GM23338 (cell line): ENCODE measurements at regions not wholly inside any gene's neighbourhood (a gene's known extent, or its start where the extent isn't known, plus 50 kb on each side); places are given as distances from the start of the nearest gene placed in this dataset.

ENCODE experiments used
- ATAC-seq: fragments of 200-7000 bp; cut with Tn5 transposase; 3 replicates; pipeline ENCODE4 v1.9.1; 2020
- DNase-seq: peaks from one replicate; pipeline ENCODE4 v3.0.0-alpha.2; 2015; ENCODE audit warnings: low spot score
- H2AFZ ChIP-seq: fragments of 200-600 bp; sonication (generic); 2 replicates; pipeline ENCODE4 v1.8.0; 2016; ENCODE audit warnings: antibody characterized with exemption, mild to moderate bottlenecking, moderate library complexity
- H3F3A ChIP-seq: fragments of 200-600 bp; sonication (generic); replicated peaks from 2 replicates; pipeline ENCODE4 v1.8.0; 2017; ENCODE audit warnings: antibody characterized with exemption, mixed run types, low read depth
- H3K27ac ChIP-seq: fragments of 200-600 bp; sonication (generic); 2 replicates; pipeline ENCODE4 v1.6.1; 2016; ENCODE audit warnings: low read depth
- H3K27me3 ChIP-seq: fragments of 200-600 bp; sonication (generic); 2 replicates; pipeline ENCODE4 v1.8.0; 2016; ENCODE audit warnings: mild to moderate bottlenecking, mixed run types, moderate library complexity; ENCODE audit not compliant: insufficient read depth
- H3K36me3 ChIP-seq: fragments of 200-600 bp; sonication (generic); 2 replicates; pipeline ENCODE4 v1.8.0; 2016; ENCODE audit warnings: mild to moderate bottlenecking; ENCODE audit not compliant: insufficient read depth
- H3K4me1 ChIP-seq: fragments of 200-600 bp; sonication (generic); 2 replicates; pipeline ENCODE4 v1.8.0; 2016; ENCODE audit warnings: mild to moderate bottlenecking, moderate library complexity; ENCODE audit not compliant: insufficient read depth
- H3K4me2 ChIP-seq: fragments of 200-600 bp; sonication (generic); 2 replicates; pipeline ENCODE4 v1.7.1; 2017; ENCODE audit warnings: mixed run types
- H3K4me3 ChIP-seq: fragments of 200-600 bp; sonication (generic); 2 replicates; pipeline ENCODE4 v1.6.1; 2016; ENCODE audit warnings: mixed run types
- H3K79me2 ChIP-seq: fragments of 200-600 bp; sonication (generic); replicated peaks from 2 replicates; pipeline ENCODE4 v1.8.0; 2017; ENCODE audit warnings: mild to moderate bottlenecking; ENCODE audit not compliant: insufficient read depth
- H3K9me2 ChIP-seq: fragments of 200-600 bp; sonication (generic); 2 replicates; pipeline ENCODE4 v1.8.0; 2017; ENCODE audit not compliant: insufficient read depth
- H4K20me1 ChIP-seq: fragments of 200-600 bp; sonication (generic); replicated peaks from 2 replicates; pipeline ENCODE4 v1.8.0; 2017; ENCODE audit warnings: mild to moderate bottlenecking; ENCODE audit not compliant: insufficient read depth
- H3K27ac Mint-ChIP-seq: 2 replicates; pipeline ENCODE4 v1.8.0; 2020; ENCODE audit warnings: inconsistent platforms, mild to moderate bottlenecking, moderate library complexity, mixed read lengths
- H3K27me3 Mint-ChIP-seq: 3 replicates; pipeline ENCODE4 v1.8.0; 2022; ENCODE audit warnings: low read depth, mild to moderate bottlenecking, moderate library complexity, mixed read lengths, inconsistent platforms; ENCODE audit not compliant: insufficient read depth, poor library complexity
- H3K36me3 Mint-ChIP-seq: 3 replicates; pipeline ENCODE4 v1.8.0; 2021; ENCODE audit warnings: low read depth, mild to moderate bottlenecking, inconsistent platforms, moderate library complexity, mixed read lengths
- H3K4me1 Mint-ChIP-seq: 3 replicates; pipeline ENCODE4 v1.8.0; 2020; ENCODE audit warnings: mild to moderate bottlenecking, inconsistent platforms, mixed read lengths
- H3K4me3 Mint-ChIP-seq: 3 replicates; pipeline ENCODE4 v1.8.0; 2021; ENCODE audit warnings: moderate library complexity, mild to moderate bottlenecking, inconsistent platforms, mixed read lengths
- H3K9me3 Mint-ChIP-seq: 3 replicates; pipeline ENCODE4 v1.8.0; 2020; ENCODE audit warnings: moderate library complexity, mild to moderate bottlenecking, inconsistent platforms, mixed read lengths
- EZH2phosphoT487 ChIP-seq: fragments of 200-600 bp; sonication (generic); IDR thresholded peaks from one replicate; pipeline ENCODE4 v1.8.1; 2018; ENCODE audit warnings: antibody characterized with exemption; ENCODE audit not compliant: unreplicated experiment
- NANOG ChIP-seq: IDR thresholded peaks from 2 replicates; pipeline ENCODE4 v1.6.1; 2016; ENCODE audit warnings: antibody characterized with exemption, borderline replicate concordance
- POLR2AphosphoS5 ChIP-seq: IDR thresholded peaks from 2 replicates; pipeline ENCODE4 v1.6.1; 2016; ENCODE audit warnings: antibody characterized with exemption, low read depth
- ZNF114 ChIP-seq: fragments of 250-450 bp; sonication (Bioruptor Pico); IDR thresholded peaks from 2 replicates; pipeline ENCODE4 v1.5.0; 2020; ENCODE audit warnings: mild to moderate bottlenecking, moderate library complexity
- ZNF331 ChIP-seq: fragments of 250-450 bp; sonication (Bioruptor Pico); IDR thresholded peaks from 2 replicates; pipeline ENCODE4 v1.5.0; 2020; ENCODE audit warnings: low read depth, mild to moderate bottlenecking, moderate library complexity

DNA sequence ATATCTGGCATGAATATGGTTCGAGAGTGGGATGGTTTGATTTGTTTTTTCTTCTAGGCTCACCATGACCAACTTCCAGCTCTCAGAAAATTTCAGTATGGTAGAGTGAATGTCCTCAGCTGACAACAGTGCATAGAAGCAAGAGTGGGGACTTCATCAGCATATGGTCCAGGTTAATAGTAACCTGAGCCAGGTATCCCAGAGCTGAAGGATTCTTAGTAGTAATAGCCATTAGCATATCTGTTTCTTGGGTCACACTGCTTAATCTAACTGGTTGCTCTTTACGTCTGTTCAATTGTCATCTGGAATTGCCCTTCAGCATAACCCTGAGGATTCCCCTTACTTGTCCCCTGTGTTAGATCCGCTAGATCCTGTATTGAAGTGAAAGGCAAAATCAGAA lies 151.8 kb downstream of the GMNC start:
- Mint-ChIP-seq H3K36me3 (no peaks in the 10 kb centered on the region), H3K27ac (no peak overlapping the region), H3K27me3 (peaks cover 2% of the 10 kb centered on the region), H3K4me3 (no peak overlapping the region), H3K4me1 (peaks cover 26% of the 10 kb centered on the region), H3K9me3 (no peaks in the 10 kb centered on the region)
- no peaks in the 10 kb centered on the region for H4K20me1 ChIP-seq
- H3F3A ChIP-seq: no peaks in the 10 kb centered on the region
- ATAC-seq (peak; percentile 69), DNase-seq (peak; percentile 22)
- H3K9me2 ChIP-seq: peaks cover 13% of the 10 kb centered on the region; the same call in 1 of the 2 replicates
- no peak overlapping the region for H3K27ac ChIP-seq
- H3K4me3 ChIP-seq: no peak overlapping the region
- H3K79me2 ChIP-seq: no peaks in the 10 kb centered on the region
- H2AFZ ChIP-seq: no peak overlapping the region
- peaks cover 26% of the 10 kb centered on the region for H3K4me1 ChIP-seq
- TF ChIP-seq ZNF114 (CRISPR knock-in tag) (no peak), EZH2phosphoT487 (no peak), NANOG (no peak), POLR2AphosphoS5 (no peak)
- H3K27me3 ChIP-seq: no peaks in the 10 kb centered on the region
- peak overlapping the region; percentile 36; the same call in 1 of the 2 replicates for H3K4me2 ChIP-seq
- H3K36me3 ChIP-seq: no peaks in the 10 kb centered on the region

DNA sequence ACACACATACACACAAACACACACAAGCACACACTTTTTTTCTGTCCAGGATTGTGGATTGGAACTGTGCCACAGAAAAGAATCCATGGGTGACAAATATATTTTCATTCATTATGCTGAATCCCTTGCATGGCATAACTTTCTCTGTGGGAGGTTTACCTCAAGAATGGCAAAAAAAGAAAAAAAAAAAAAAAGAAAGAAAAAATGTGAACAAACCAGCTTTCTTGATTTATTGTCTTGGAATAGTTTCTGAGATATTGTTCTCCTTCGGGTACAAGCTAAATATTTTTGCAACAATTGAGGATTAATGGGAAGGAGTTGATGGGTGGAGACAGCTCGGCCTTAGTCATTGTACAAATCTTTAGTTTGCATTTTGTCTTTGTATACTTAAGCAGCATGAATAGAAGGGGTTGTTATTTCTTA lies 153.1 kb downstream of the GMNC start:
- peaks cover 26% of the 10 kb centered on the region for H3K4me1 ChIP-seq
- H3K4me2 ChIP-seq: no peak overlapping the region
- H3K27ac ChIP-seq: no peak overlapping the region
- peaks cover 2% of the 10 kb centered on the region; the same call in 1 of the 2 replicates for H3K9me2 ChIP-seq
- no peak overlapping the region for H2AFZ ChIP-seq
- H3K79me2 ChIP-seq: no peaks in the 10 kb centered on the region
- Mint-ChIP-seq H3K4me1 (peaks cover 26% of the 10 kb centered on the region), H3K4me3 (no peak overlapping the region), H3K36me3 (no peaks in the 10 kb centered on the region), H3K9me3 (no peaks in the 10 kb centered on the region), H3K27ac (no peak overlapping the region), H3K27me3 (peaks cover 2% of the 10 kb centered on the region)
- ATAC-seq: no peak
- no peaks in the 10 kb centered on the region for H3K36me3 ChIP-seq
- no peaks in the 10 kb centered on the region for H3K27me3 ChIP-seq
- H3F3A ChIP-seq: no peaks in the 10 kb centered on the region
- H3K4me3 ChIP-seq: no peak overlapping the region
- no peaks in the 10 kb centered on the region for H4K20me1 ChIP-seq
- DNase-seq: no peak
- TF ChIP-seq ZNF331 (CRISPR knock-in tag) (no peak), ZNF114 (CRISPR knock-in tag) (no peak), NANOG (no peak), POLR2AphosphoS5 (no peak)
